ENCODE measurements at regions not wholly inside any gene's neighbourhood (a gene's known extent, or its start where the extent isn't known, plus 50 kb on each side); places are given as distances from the start of the nearest gene placed in this dataset.
A peak's percentile ranks its signal among the peaks of the same experiment; 100 is the strongest.

DNA sequence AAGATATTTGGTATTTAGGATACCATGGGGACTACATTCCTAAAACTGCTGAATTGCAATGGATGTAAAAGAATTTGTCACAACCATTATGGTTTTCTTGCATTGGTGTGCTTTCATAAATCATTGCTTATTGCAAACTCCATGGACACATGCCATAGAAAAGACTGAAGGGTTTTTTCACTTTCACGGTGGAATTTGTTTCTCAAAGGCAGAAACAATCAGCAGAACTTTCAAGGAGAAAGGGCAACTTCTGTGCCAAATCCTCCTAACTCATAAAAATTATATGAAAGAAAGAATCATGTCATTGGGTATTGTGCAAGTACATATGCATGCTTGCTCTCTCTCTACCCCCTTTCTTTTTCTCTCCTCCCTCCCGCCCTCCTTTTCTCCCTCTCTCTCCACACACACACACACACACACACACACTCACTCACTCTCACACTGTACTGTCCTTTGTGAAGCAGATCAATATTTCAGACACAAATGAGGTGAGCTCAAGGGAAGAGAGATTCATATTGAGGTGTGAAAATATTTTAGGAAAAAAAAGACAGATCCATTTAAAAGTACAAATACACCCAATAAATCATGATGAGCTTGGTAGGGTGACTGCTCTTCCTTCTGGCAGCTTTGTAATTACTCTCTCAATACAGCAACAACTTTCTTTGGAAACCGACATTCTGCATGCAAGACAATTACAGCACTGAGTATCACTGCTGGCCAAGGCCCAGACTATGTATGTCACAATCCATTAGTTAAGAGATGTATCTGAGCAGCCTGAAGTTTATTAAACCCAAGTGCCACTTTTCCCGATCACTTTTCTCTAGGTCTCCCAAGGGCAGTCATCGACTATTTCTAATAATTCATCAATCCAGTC lies 492.6 kb downstream of the TUSC7 start:
- no peak overlapping the region for H3K4me3 ChIP-seq (ENCODE audit: low read depth in 2 of 2, low read length in 1 of 2)
- H3K9me3 ChIP-seq: no peaks in the 10 kb centered on the region
- H3K36me3 ChIP-seq (replicated peaks in 1 of 2; ENCODE audit: control insufficient read depth in 1 of 2, insufficient read depth in 2 of 2, low read length in 1 of 2): no peaks in the 10 kb centered on the region
- H3K9ac ChIP-seq: no peak overlapping the region
- H3F3A ChIP-seq (replicated peaks; ENCODE audit: insufficient read depth): no peaks in the 10 kb centered on the region
- WGBS (ENCODE audit: low lambda C conversion rate): 68% methylated on average over 5 of the region's 5 CpGs
- H3K4me2 ChIP-seq: no peak overlapping the region
- H3K79me2 ChIP-seq (ENCODE audit: insufficient read depth): no peaks in the 10 kb centered on the region
- no peaks in the 10 kb centered on the region for H4K20me1 ChIP-seq (ENCODE audit: insufficient read depth)
- H2AFZ ChIP-seq (ENCODE audit: low read depth): no peak overlapping the region
- DNase-seq: no peak
- H3K9me2 ChIP-seq: no peaks in the 10 kb centered on the region
- H3K4me1 ChIP-seq (ENCODE audit: control insufficient read depth in 1 of 2, insufficient read depth in 2 of 2, low read depth in 1 of 2, low read length in 1 of 2): no peaks in the 10 kb centered on the region
- no peak overlapping the region for H3K27ac ChIP-seq (ENCODE audit: low read depth in 2 of 2, low read length in 1 of 2)
- CTCF ChIA-PET: interaction anchor here (0.8 to 1.2 kb wide), 2 partner anchors 143 to 795 kb away, joined by 3 read pairs; no protein-coding TSS in a partner anchor
- POLR2A ChIA-PET: no interaction called here
- TF ChIP-seq SMC3 (IDR thresholded peaks at IDR 0.05; ENCODE audit: low read depth, low read length) (no peak), NFIC (IDR thresholded peaks at IDR 0.05; ENCODE audit: borderline replicate concordance) (no peak), RCOR1 (IDR thresholded peaks at IDR 0.05; ENCODE audit: low read length) (no peak), MEF2A (IDR thresholded peaks at IDR 0.05; ENCODE audit: borderline replicate concordance, low read depth) (no peak), FOXJ3 (CRISPR knock-in tag; IDR thresholded peaks at IDR 0.05) (no peak), RXRA (IDR thresholded peaks at IDR 0.05; ENCODE audit: borderline replicate concordance, low read depth) (no peak), TAF1 (IDR thresholded peaks at IDR 0.05; ENCODE audit: borderline replicate concordance, low read depth, low read length) (no peak), MXI1 (IDR thresholded peaks at IDR 0.05; ENCODE audit: low read depth, low read length) (no peak), TEAD4 (IDR thresholded peaks at IDR 0.05; ENCODE audit: borderline replicate concordance, insufficient read depth) (no peak), FOSL2 (IDR thresholded peaks at IDR 0.05; ENCODE audit: borderline replicate concordance, low read depth) (no peak), POLR2AphosphoS5 (IDR thresholded peaks at IDR 0.05; ENCODE audit: low read depth, low read length) (no peak), ELF1 (IDR thresholded peaks at IDR 0.05) (no peak), CHD2 (IDR thresholded peaks at IDR 0.05; ENCODE audit: low read length, partially characterized antibody) (no peak), YY1 (IDR thresholded peaks at IDR 0.05; ENCODE audit: low read depth) (no peak), JUND (IDR thresholded peaks at IDR 0.05) (no peak)
- TF ChIP-seq, protein P1, sequence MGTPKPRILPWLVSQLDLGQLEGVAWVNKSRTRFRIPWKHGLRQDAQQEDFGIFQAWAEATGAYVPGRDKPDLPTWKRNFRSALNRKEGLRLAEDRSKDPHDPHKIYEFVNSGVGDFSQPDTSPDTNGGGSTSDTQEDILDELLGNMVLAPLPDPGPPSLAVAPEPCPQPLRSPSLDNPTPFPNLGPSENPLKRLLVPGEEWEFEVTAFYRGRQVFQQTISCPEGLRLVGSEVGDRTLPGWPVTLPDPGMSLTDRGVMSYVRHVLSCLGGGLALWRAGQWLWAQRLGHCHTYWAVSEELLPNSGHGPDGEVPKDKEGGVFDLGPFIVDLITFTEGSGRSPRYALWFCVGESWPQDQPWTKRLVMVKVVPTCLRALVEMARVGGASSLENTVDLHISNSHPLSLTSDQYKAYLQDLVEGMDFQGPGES (IDR thresholded peaks at IDR 0.05; ENCODE audit: low read depth, low read length): no peak
- TF ChIP-seq, protein P2, sequence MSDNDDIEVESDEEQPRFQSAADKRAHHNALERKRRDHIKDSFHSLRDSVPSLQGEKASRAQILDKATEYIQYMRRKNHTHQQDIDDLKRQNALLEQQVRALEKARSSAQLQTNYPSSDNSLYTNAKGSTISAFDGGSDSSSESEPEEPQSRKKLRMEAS (IDR thresholded peaks at IDR 0.05; ENCODE audit: low read depth): no peak
- no peaks in the 10 kb centered on the region for H3K27me3 ChIP-seq (ENCODE audit: insufficient read depth)

- no peaks in the 10 kb centered on the region for H3K79me2 ChIP-seq (ENCODE audit: insufficient read depth)
- 17% methylated on average over 3 of the region's 3 CpGs for WGBS (ENCODE audit: low lambda C conversion rate)
- no peaks in the 10 kb centered on the region for H4K20me1 ChIP-seq (ENCODE audit: insufficient read depth)
- H3K27ac ChIP-seq (ENCODE audit: low read depth in 2 of 2, low read length in 1 of 2): peak overlapping the region in 1 of 2 experiments; percentile 92; a peak in 2 of 4 replicates
- no peak overlapping the region for H3K4me3 ChIP-seq (ENCODE audit: low read depth in 2 of 2, low read length in 1 of 2)
- 0 out of 2 replicates have a peak, but pooled peaks cover 7% of the 10 kb centered on the region for H3K9me3 ChIP-seq
- no peaks in the 10 kb centered on the region for H3F3A ChIP-seq (replicated peaks; ENCODE audit: insufficient read depth)
- ChIA-PET CTCF (interaction anchor here (0.7 to 1.8 kb wide), 7 partner anchors 9 to 447 kb away, joined by 3 to 6 read pairs (median 3); no protein-coding TSS in a partner anchor), POLR2A (no interaction called here)
- H3K36me3 ChIP-seq (replicated peaks in 1 of 2; ENCODE audit: control insufficient read depth in 1 of 2, insufficient read depth in 2 of 2, low read length in 1 of 2): no peaks in the 10 kb centered on the region
- H3K9me2 ChIP-seq: no peaks in the 10 kb centered on the region
- no peak overlapping the region for H3K9ac ChIP-seq
- H3K4me2 ChIP-seq: no peak overlapping the region
- no peaks in the 10 kb centered on the region for H3K27me3 ChIP-seq (ENCODE audit: insufficient read depth)
- peak; percentile 7 for DNase-seq
- H3K4me1 ChIP-seq (ENCODE audit: control insufficient read depth in 1 of 2, insufficient read depth in 2 of 2, low read depth in 1 of 2, low read length in 1 of 2): peaks cover 0 to 23% of the 10 kb centered on the region in 2 experiments; a peak in 2 of 4 replicates
- no peak overlapping the region for H2AFZ ChIP-seq (ENCODE audit: low read depth)
- TF ChIP-seq MXI1 (IDR thresholded peaks at IDR 0.05; ENCODE audit: low read depth, low read length) (peak; percentile 23; the same call in 1 of the 2 replicates), RCOR1 (IDR thresholded peaks at IDR 0.05; ENCODE audit: low read length) (0 out of 2 replicates have a peak, but pooled peaks have one; percentile 53), EP300 (IDR thresholded peaks at IDR 0.05; ENCODE audit: borderline replicate concordance in 1 of 2, low read depth in 1 of 2, low read length in 1 of 2) (peak in 1 of 2 experiments; percentile 61; a peak in 1 of 4 replicates), REST (IDR thresholded peaks at IDR 0.05; ENCODE audit: low read depth, low read length) (no peak), GATA2 (CRISPR knock-in tag; IDR thresholded peaks at IDR 0.05) (peak; percentile 62)
- TF ChIP-seq, protein P3, sequence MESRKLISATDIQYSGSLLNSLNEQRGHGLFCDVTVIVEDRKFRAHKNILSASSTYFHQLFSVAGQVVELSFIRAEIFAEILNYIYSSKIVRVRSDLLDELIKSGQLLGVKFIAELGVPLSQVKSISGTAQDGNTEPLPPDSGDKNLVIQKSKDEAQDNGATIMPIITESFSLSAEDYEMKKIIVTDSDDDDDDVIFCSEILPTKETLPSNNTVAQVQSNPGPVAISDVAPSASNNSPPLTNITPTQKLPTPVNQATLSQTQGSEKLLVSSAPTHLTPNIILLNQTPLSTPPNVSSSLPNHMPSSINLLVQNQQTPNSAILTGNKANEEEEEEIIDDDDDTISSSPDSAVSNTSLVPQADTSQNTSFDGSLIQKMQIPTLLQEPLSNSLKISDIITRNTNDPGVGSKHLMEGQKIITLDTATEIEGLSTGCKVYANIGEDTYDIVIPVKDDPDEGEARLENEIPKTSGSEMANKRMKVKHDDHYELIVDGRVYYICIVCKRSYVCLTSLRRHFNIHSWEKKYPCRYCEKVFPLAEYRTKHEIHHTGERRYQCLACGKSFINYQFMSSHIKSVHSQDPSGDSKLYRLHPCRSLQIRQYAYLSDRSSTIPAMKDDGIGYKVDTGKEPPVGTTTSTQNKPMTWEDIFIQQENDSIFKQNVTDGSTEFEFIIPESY (IDR thresholded peaks at IDR 0.05; ENCODE audit: borderline replicate concordance, low read depth): no peak
Measured at GRCh38 chr3:117217355-117217754, 507.8 kb downstream of the TUSC7 start.
